HFFc6 (cell line): ENCODE measurements at regions not wholly inside any gene's neighbourhood (a gene's known extent, or its start where the extent isn't known, plus 50 kb on each side); places are given as distances from the start of the nearest gene placed in this dataset.

Experiments used
- DNase-seq: peaks from one replicate; pipeline ENCODE4 v3.0.0-alpha.2; 2018
- H3K27ac Mint-ChIP-seq: 2 replicates; pipeline ENCODE4 v1.8.0; 2020; ENCODE audit warnings: mild to moderate bottlenecking, mixed read lengths
- H3K27me3 Mint-ChIP-seq: 2 replicates; pipeline ENCODE4 v1.8.0; 2021; ENCODE audit warnings: mild to moderate bottlenecking, moderate library complexity, mixed read lengths; ENCODE audit not compliant: insufficient read depth
- H3K36me3 Mint-ChIP-seq: 2 replicates; pipeline ENCODE4 v1.8.0; 2021; ENCODE audit warnings: low read depth, mixed read lengths
- H3K4me1 Mint-ChIP-seq: 2 replicates; pipeline ENCODE4 v1.8.0; 2020; ENCODE audit warnings: low read depth, mixed read lengths
- H3K4me3 Mint-ChIP-seq: 2 replicates; pipeline ENCODE4 v1.8.0; 2020; ENCODE audit warnings: mild to moderate bottlenecking, moderate library complexity, mixed read lengths
- H3K9me3 Mint-ChIP-seq: 2 replicates; pipeline ENCODE4 v1.8.0; 2020; ENCODE audit warnings: mild to moderate bottlenecking, mixed read lengths
- TF ChIP-seq, protein P1 (sequence below): fragments of 200-600 bp; sonication (generic); IDR thresholded peaks from 2 replicates; pipeline ENCODE4 v1.5.0; 2021; ENCODE audit warnings: antibody characterized with exemption, mild to moderate bottlenecking

DNA sequence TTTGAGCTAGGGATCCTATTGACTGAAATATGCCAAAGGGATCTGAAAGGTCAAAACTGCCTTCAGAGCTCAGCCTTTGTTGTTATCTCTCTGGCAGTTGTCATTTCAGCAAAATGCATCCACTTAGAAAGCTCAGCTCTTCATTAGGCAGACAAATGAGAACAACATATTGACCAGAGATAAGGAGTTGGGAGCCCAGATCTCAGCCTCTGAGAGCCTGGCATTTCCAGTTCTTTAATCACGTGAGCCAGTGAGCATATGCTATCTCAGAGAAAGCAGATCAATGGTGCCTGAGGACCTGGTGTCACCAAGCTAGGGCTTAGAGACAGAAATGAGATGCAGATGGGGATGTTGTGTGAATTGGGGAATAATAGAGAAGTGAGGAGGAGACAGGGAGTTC, 101.1 kb downstream of the DAD1 start:
- H3K27me3 Mint-ChIP-seq: peaks cover 62% of the 10 kb centered on the region
- no peaks in the 10 kb centered on the region for H3K9me3 Mint-ChIP-seq

DNA sequence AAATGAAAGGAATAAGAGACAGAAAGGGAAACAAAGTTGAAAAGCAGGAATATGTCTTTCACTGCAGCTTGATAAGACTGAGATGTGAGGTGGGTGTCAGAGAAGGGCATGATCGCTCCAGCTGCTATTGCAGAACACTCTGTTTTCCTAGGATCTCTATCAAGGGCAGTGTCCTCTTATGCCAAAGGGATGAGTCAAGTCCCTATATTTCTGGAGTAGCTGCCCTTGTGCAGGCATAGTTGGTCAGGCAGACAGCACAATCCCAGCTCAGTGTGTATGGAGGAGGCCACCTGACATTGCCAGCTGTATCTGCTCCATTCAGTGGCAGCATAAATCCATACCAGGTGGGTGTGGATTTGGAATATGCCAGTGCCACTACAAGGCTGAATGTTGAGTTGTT, 101.6 kb downstream of the DAD1 start:
- Mint-ChIP-seq H3K27ac (no peak overlapping the region), H3K27me3 (peaks cover 58% of the 10 kb centered on the region), H3K4me3 (no peak overlapping the region), H3K9me3 (no peaks in the 10 kb centered on the region), H3K36me3 (no peaks in the 10 kb centered on the region), H3K4me1 (no peaks in the 10 kb centered on the region)
- TF ChIP-seq, protein P1, sequence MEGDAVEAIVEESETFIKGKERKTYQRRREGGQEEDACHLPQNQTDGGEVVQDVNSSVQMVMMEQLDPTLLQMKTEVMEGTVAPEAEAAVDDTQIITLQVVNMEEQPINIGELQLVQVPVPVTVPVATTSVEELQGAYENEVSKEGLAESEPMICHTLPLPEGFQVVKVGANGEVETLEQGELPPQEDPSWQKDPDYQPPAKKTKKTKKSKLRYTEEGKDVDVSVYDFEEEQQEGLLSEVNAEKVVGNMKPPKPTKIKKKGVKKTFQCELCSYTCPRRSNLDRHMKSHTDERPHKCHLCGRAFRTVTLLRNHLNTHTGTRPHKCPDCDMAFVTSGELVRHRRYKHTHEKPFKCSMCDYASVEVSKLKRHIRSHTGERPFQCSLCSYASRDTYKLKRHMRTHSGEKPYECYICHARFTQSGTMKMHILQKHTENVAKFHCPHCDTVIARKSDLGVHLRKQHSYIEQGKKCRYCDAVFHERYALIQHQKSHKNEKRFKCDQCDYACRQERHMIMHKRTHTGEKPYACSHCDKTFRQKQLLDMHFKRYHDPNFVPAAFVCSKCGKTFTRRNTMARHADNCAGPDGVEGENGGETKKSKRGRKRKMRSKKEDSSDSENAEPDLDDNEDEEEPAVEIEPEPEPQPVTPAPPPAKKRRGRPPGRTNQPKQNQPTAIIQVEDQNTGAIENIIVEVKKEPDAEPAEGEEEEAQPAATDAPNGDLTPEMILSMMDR: no peak
- no peak for DNase-seq

More for the DNA sequence above, 101.1 kb downstream of the DAD1 start:
- TF ChIP-seq, protein P1: no peak
- no peak overlapping the region for H3K4me3 Mint-ChIP-seq
- H3K27ac Mint-ChIP-seq: no peak overlapping the region
- no peaks in the 10 kb centered on the region for H3K4me1 Mint-ChIP-seq
- H3K36me3 Mint-ChIP-seq: no peaks in the 10 kb centered on the region
- no peak for DNase-seq

DNA sequence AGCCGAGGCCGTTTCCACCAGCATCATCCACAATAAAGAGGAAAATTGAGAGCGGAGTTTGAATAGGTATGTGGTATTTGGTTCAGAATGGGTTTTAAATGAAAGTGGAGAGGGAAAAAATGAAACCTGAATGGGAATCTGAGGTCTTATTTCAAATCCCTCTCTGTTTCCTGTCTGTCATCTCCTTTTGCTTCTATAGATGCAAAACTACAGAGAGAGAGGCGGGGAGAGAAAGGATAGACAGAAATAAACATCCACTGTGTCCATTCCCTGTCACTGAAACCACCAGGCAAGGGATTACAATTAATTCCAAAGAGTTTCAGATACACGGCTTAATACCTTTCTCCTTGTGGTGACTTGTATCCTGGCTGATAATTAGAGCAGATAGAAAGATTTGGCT, 102.3 kb downstream of the DAD1 start:
- TF ChIP-seq, protein P1: no peak
- Mint-ChIP-seq H3K4me3 (no peak overlapping the region), H3K4me1 (no peaks in the 10 kb centered on the region), H3K27ac (no peak overlapping the region), H3K27me3 (peaks cover 56% of the 10 kb centered on the region), H3K36me3 (no peaks in the 10 kb centered on the region), H3K9me3 (no peaks in the 10 kb centered on the region)
- DNase-seq: no peak

DNA sequence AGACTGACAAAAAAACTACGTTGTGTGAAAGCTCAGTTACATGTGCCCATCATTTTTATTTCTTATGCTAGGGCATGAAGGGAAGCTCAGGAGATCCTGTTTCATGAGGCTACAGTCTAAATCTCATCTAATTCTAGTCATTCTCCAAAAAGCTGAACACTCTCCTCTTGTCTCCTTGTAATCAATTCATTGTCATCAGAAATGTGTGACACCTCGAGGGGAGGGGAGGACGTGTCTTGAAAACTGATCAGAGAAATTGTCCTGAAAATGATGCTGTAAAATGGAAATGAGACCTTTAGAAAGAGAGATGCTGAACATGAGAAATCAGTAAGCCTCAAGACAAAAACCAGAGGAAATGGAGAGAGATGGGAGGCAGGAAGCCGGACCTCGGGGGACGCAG, 103.4 kb downstream of the DAD1 start:
- TF ChIP-seq, protein P1: no peak

DNA sequence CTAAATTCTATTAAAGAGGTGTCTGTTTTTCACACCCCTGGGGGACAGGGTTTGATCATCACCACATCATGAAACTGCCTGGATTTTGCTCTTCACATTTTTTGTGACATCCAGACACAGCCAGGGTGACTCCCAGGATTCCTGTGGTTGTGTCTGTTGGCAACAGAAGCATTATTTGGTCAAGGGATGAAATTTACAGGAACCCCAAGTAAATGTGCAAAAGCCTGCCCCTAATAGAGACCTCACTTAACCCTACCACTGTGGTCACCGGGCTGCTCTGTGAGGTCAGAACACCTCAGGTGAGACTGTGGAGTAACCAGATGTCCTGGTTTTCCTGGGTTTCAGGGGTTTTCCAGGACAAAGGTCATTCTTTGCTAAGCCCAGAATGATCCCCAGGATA, 103.8 kb downstream of the DAD1 start:
- Mint-ChIP-seq H3K4me1 (no peaks in the 10 kb centered on the region), H3K27me3 (peaks cover 43% of the 10 kb centered on the region)

More for the DNA sequence above, 103.4 kb downstream of the DAD1 start:
- Mint-ChIP-seq H3K4me3 (no peak overlapping the region), H3K9me3 (no peaks in the 10 kb centered on the region), H3K27me3 (peaks cover 45% of the 10 kb centered on the region), H3K4me1 (no peaks in the 10 kb centered on the region), H3K36me3 (no peaks in the 10 kb centered on the region), H3K27ac (no peak overlapping the region)
- DNase-seq: no peak

More for the DNA sequence above, 103.8 kb downstream of the DAD1 start:
- DNase-seq: no peak
- no peak overlapping the region for H3K27ac Mint-ChIP-seq
- no peaks in the 10 kb centered on the region for H3K36me3 Mint-ChIP-seq
- no peaks in the 10 kb centered on the region for H3K9me3 Mint-ChIP-seq
- TF ChIP-seq, protein P1: no peak
- H3K4me3 Mint-ChIP-seq: no peak overlapping the region
